Astrocyte (in vitro differentiated cells and primary cell): ENCODE measurements at regions not wholly inside any gene's neighbourhood (a gene's known extent, or its start where the extent isn't known, plus 50 kb on each side); places are given as distances from the start of the nearest gene placed in this dataset.

ENCODE experiments used
- CTCF ChIP-seq: IDR thresholded peaks from 2 replicates; pipeline ENCODE4 v1.5.1; 2011; ENCODE audit warnings: low read depth, mild to moderate bottlenecking, inconsistent platforms, low read length, moderate library complexity; ENCODE audit not compliant: insufficient read depth
- EZH2 ChIP-seq: IDR thresholded peaks from 2 replicates; pipeline ENCODE4 v1.6.1; 2012; ENCODE audit warnings: mild to moderate bottlenecking, low read length, inconsistent platforms; ENCODE audit not compliant: insufficient read depth

DNA sequence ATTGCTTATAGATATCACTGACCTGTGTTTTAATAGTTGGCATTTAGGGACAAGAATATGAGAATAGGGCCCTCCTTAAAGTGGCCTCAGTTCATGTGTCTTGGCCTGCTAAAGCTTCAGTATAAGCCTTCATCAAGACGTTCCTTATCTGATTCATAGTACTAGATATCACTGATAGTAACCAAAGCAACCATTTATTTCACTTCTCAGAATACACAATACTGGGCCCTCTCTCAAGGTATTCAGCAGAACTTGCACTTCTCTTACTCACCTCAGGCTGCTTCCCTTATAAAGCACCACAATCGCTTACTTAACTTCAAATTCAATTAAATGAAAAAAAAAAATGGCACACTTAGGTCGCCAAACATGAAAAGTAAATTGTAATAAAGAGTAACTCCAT lies 259.4 kb upstream of the PCDH7 start:
- TF ChIP-seq CTCF: no peak
- no peak for TF ChIP-seq EZH2
